IMR-90 (cell line): ENCODE measurements at regions not wholly inside any gene's neighbourhood (a gene's known extent, or its start where the extent isn't known, plus 50 kb on each side); places are given as distances from the start of the nearest gene placed in this dataset.

Experiments used
- BHLHE40 ChIP-seq: fragments of 150-350 bp; IDR thresholded peaks from 2 replicates; pipeline ENCODE4 v1.6.1; 2016; ENCODE audit warnings: mild to moderate bottlenecking, low read depth, low read length
- CHD1 ChIP-seq: IDR thresholded peaks from 2 replicates; pipeline ENCODE4 v1.6.1; 2012; ENCODE audit warnings: low read depth, low read length, improper control_type of control experiment
- MXI1 ChIP-seq: IDR thresholded peaks from 2 replicates; pipeline ENCODE4 v1.6.1; 2012; ENCODE audit warnings: low read depth, mild to moderate bottlenecking, low read length, moderate library complexity, borderline replicate concordance
- POLR2A ChIP-seq: IDR thresholded peaks from 2 replicates; pipeline ENCODE4 v1.6.1; 2012; ENCODE audit warnings: mild to moderate bottlenecking, low read depth, low read length
- RAD21 ChIP-seq: IDR thresholded peaks from 2 replicates; pipeline ENCODE4 v1.6.1; 2012; ENCODE audit warnings: low read length, improper control_type of control experiment
- RCOR1 ChIP-seq: IDR thresholded peaks from 2 replicates; pipeline ENCODE4 v1.6.1; 2012; ENCODE audit warnings: mild to moderate bottlenecking, low read length, improper control_type of control experiment; ENCODE audit not compliant: insufficient replicate concordance
- SMC3 ChIP-seq: fragments of 150-350 bp; IDR thresholded peaks from 2 replicates; pipeline ENCODE4 v1.6.1; 2016; ENCODE audit warnings: low read depth, mild to moderate bottlenecking, antibody characterized with exemption, low read length, moderate library complexity
- TF ChIP-seq, protein P1 (sequence below): conservative IDR thresholded peaks from 2 replicates; pipeline ENCODE4 v1.5.1; 2012; ENCODE audit warnings: mild to moderate bottlenecking, low read depth, low read length, improper control_type of control experiment

DNA sequence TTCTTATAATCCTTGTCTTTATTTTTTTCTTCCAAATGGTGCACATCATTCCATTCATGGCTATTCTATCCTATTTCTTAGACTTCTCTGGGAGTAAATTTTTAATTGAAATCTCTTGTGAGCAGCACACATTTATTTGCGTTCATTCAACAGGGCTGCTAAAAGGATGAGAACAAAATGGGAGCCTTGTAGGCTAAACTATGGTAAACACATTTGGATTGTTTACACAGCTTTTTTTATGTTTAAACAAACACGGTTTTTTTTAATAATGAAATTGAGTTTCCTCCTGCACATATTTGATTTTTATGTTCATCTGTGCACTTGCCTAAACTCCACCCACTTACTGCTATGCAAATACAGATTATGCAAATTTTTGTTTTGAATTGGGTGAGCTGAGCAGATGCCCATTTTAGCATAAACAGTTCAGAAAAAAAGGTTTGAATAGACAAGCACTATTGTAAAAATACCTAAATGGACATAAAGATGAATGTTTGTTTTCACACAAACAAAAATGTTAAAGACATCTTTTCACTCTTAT lies 92.0 kb downstream of the OLIG3 start:
- TF ChIP-seq POLR2A, result no peak
- TF ChIP-seq, protein P1, sequence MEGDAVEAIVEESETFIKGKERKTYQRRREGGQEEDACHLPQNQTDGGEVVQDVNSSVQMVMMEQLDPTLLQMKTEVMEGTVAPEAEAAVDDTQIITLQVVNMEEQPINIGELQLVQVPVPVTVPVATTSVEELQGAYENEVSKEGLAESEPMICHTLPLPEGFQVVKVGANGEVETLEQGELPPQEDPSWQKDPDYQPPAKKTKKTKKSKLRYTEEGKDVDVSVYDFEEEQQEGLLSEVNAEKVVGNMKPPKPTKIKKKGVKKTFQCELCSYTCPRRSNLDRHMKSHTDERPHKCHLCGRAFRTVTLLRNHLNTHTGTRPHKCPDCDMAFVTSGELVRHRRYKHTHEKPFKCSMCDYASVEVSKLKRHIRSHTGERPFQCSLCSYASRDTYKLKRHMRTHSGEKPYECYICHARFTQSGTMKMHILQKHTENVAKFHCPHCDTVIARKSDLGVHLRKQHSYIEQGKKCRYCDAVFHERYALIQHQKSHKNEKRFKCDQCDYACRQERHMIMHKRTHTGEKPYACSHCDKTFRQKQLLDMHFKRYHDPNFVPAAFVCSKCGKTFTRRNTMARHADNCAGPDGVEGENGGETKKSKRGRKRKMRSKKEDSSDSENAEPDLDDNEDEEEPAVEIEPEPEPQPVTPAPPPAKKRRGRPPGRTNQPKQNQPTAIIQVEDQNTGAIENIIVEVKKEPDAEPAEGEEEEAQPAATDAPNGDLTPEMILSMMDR, result no peak
- TF ChIP-seq SMC3, result no peak
- no peak for TF ChIP-seq BHLHE40
- no peak for TF ChIP-seq MXI1
- TF ChIP-seq CHD1, result no peak
- no peak for TF ChIP-seq RCOR1
- TF ChIP-seq RAD21, result no peak
